Keratinocyte (primary cell): ENCODE measurements at regions not wholly inside any gene's neighbourhood (a gene's known extent, or its start where the extent isn't known, plus 50 kb on each side); places are given as distances from the start of the nearest gene placed in this dataset.

Experiments
- DNase-seq: peaks from one replicate; pipeline ENCODE4 v3.0.0-alpha.2; 2011; ENCODE audit warnings: low read depth, missing footprints, low spot score
- FAIRE-seq: peaks from 2 replicates; lab custom pipeline; 2011; peaks lifted over from hg19 to GRCh38; lab: Jason Lieb, UNC
- H2AFZ ChIP-seq: 2 replicates; pipeline ENCODE4 v1.6.0; 2012; ENCODE audit warnings: low read length, control low read depth, inconsistent platforms; ENCODE audit not compliant: control insufficient read depth
- H3K27ac ChIP-seq: 2 replicates; pipeline ENCODE4 v1.5.1; 2011; ENCODE audit warnings: low read length; ENCODE audit not compliant: control insufficient read depth, insufficient read depth
- H3K27me3 ChIP-seq: 3 replicates; pipeline ENCODE4 v1.6.0; 2011; ENCODE audit warnings: low read length; ENCODE audit not compliant: control insufficient read depth, insufficient read depth; ENCODE audit errors: extremely low read depth
- H3K36me3 ChIP-seq, 2 experiments: 2 replicates in 1 of 2; 3 replicates in 1 of 2; pipeline ENCODE4 v1.5.1; 2011; ENCODE audit warnings: low read length in 2 of 2, mild to moderate bottlenecking in 1 of 2; ENCODE audit not compliant: control insufficient read depth in 2 of 2, insufficient read depth in 2 of 2; ENCODE audit errors: extremely low read depth in 1 of 2
- H3K4me1 ChIP-seq: 3 replicates; pipeline ENCODE4 v1.5.1; 2011; ENCODE audit warnings: low read length; ENCODE audit not compliant: control insufficient read depth, insufficient read depth; ENCODE audit errors: extremely low read depth
- H3K4me2 ChIP-seq: 3 replicates; pipeline ENCODE4 v1.6.0; 2011; ENCODE audit warnings: low read depth, low read length; ENCODE audit not compliant: control insufficient read depth, insufficient read depth; ENCODE audit errors: extremely low read depth
- H3K4me3 ChIP-seq, 3 experiments: fragments of 200-600 bp in 1 of 3; sonication (generic) in 1 of 3; 2 replicates in 2 of 3; 3 replicates in 1 of 3; pipeline ENCODE4 v1.5.1; 2011 to 2016; ENCODE audit warnings: low read length in 3 of 3, mild to moderate bottlenecking in 3 of 3, control low read depth in 2 of 3, inconsistent platforms in 1 of 3, low read depth in 1 of 3, mixed read lengths in 1 of 3, mixed run types in 1 of 3, moderate library complexity in 1 of 3; ENCODE audit not compliant: control insufficient read depth in 2 of 3, insufficient read depth in 2 of 3; ENCODE audit errors: extremely low read depth in 1 of 3
- H3K79me2 ChIP-seq: 2 replicates; pipeline ENCODE4 v1.6.0; 2012; ENCODE audit warnings: low read length; ENCODE audit not compliant: control insufficient read depth, insufficient read depth
- H3K9ac ChIP-seq: 3 replicates; pipeline ENCODE4 v1.6.0; 2011; ENCODE audit warnings: low read length; ENCODE audit not compliant: control insufficient read depth, insufficient read depth; ENCODE audit errors: extremely low read depth
- H3K9me1 ChIP-seq: 3 replicates; pipeline ENCODE4 v1.6.0; 2011; ENCODE audit warnings: low read length; ENCODE audit not compliant: control insufficient read depth, insufficient read depth; ENCODE audit errors: extremely low read depth
- H3K9me3 ChIP-seq: 2 replicates; pipeline ENCODE4 v1.5.1; 2012; ENCODE audit warnings: low read depth, low read length; ENCODE audit not compliant: control insufficient read depth
- H4K20me1 ChIP-seq: 3 replicates; pipeline ENCODE4 v1.6.0; 2011; ENCODE audit warnings: low read length; ENCODE audit not compliant: control insufficient read depth, insufficient read depth; ENCODE audit errors: extremely low read depth
- EZH2 ChIP-seq: IDR thresholded peaks from one replicate; pipeline ENCODE4 v1.6.1; 2012; ENCODE audit warnings: inconsistent platforms, mild to moderate bottlenecking, low read length, moderate library complexity
- dilution Hi-C: fragments of 300-500 bp; cut with MboI; formaldehyde crosslinking; loops from one replicate; pipeline ENCODE4 v1.7.0; 2020; ENCODE audit warnings: low sequenced_read_pairs; ENCODE audit not compliant: extremely low pct_ligation_motif_present
- TF ChIP-seq, protein P1 (sequence below), 3 experiments: IDR thresholded peaks in 1 of 3; conservative IDR thresholded peaks in 1 of 3; optimal IDR thresholded peaks in 1 of 3; 2 replicates in 2 of 3; 3 replicates in 1 of 3; pipeline versions ENCODE3 to v1.5.1; 2011; ENCODE audit warnings: low read length in 3 of 3, mild to moderate bottlenecking in 3 of 3, moderate library complexity in 2 of 3, control low read depth in 1 of 3, inconsistent platforms in 1 of 3; ENCODE audit not compliant: insufficient read depth in 2 of 3; ENCODE audit errors: extremely low read depth in 1 of 3

DNA sequence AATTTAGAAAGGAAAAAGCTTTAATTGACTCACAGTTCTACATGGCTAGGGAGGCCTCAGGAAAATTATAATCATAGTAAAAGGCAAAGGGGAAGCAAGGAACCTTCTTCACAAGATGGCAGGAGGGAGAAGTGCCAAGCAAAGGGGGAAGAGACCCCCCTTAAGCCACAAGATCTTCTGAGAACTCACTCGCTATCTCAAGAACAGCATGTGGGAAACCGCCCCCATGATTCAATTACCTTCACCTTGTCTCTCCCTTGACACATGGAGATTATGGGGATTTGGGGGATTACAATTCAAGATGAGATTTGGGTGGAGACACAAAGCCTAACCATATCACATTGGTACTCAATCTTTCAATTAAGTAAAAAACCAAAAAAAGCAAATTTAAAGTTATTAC is 1778.7 kb upstream of the MIR17HG start:
- H3K27ac ChIP-seq, result no peak overlapping the region
- no peak overlapping the region for H2AFZ ChIP-seq
- no peak for DNase-seq
- no peaks in the 10 kb centered on the region for H3K4me1 ChIP-seq
- no peak for FAIRE-seq
- dilution Hi-C loops, result no loop called here
- H3K4me2 ChIP-seq, result no peak overlapping the region
- H3K9me3 ChIP-seq, result no peaks in the 10 kb centered on the region
- H3K27me3 ChIP-seq, result no peaks in the 10 kb centered on the region
- H3K9me1 ChIP-seq, result no peaks in the 10 kb centered on the region
- H4K20me1 ChIP-seq, result no peaks in the 10 kb centered on the region
- H3K4me3 ChIP-seq, result no peak overlapping the region
- no peak overlapping the region for H3K9ac ChIP-seq
- TF ChIP-seq, protein P1, sequence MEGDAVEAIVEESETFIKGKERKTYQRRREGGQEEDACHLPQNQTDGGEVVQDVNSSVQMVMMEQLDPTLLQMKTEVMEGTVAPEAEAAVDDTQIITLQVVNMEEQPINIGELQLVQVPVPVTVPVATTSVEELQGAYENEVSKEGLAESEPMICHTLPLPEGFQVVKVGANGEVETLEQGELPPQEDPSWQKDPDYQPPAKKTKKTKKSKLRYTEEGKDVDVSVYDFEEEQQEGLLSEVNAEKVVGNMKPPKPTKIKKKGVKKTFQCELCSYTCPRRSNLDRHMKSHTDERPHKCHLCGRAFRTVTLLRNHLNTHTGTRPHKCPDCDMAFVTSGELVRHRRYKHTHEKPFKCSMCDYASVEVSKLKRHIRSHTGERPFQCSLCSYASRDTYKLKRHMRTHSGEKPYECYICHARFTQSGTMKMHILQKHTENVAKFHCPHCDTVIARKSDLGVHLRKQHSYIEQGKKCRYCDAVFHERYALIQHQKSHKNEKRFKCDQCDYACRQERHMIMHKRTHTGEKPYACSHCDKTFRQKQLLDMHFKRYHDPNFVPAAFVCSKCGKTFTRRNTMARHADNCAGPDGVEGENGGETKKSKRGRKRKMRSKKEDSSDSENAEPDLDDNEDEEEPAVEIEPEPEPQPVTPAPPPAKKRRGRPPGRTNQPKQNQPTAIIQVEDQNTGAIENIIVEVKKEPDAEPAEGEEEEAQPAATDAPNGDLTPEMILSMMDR (optimal IDR thresholded peaks at IDR 0.05 in 1 of 3, IDR thresholded peaks at IDR 0.05 in 1 of 3, conservative IDR thresholded peaks at IDR 0.05 in 1 of 3; ENCODE audit: extremely low read depth in 1 of 3, insufficient read depth in 2 of 3, low read length in 3 of 3), result no peak
- no peak for TF ChIP-seq EZH2
- H3K79me2 ChIP-seq, result no peaks in the 10 kb centered on the region
- H3K36me3 ChIP-seq, result no peaks in the 10 kb centered on the region

DNA sequence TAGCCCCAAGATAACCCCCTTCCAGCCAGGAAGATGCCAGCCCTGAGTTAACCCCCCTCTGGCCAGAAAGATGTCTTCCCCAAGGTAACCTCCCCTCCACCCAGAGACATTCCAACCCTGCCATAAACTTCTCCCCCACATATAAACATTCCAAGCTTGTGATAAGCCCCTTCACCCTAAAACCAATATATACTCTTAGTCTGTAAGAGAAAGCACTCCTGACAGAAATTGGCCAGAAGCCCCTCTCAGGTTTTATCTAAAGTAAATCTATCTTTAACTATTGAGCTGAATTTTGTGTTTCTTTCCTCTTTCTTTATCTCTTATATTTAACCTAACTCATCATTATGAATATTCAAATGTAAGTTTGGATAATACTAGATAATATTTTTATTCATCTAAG is 1775.8 kb upstream of the MIR17HG start:
- no peak overlapping the region for H3K9ac ChIP-seq
- no peaks in the 10 kb centered on the region for H4K20me1 ChIP-seq
- DNase-seq, result no peak
- H3K27me3 ChIP-seq, result no peaks in the 10 kb centered on the region
- H3K4me1 ChIP-seq, result no peaks in the 10 kb centered on the region
- H3K79me2 ChIP-seq, result no peaks in the 10 kb centered on the region
- no peak for FAIRE-seq
- TF ChIP-seq, protein P1 (optimal IDR thresholded peaks at IDR 0.05 in 1 of 3, IDR thresholded peaks at IDR 0.05 in 1 of 3, conservative IDR thresholded peaks at IDR 0.05 in 1 of 3; ENCODE audit: extremely low read depth in 1 of 3, insufficient read depth in 2 of 3, low read length in 3 of 3), result no peak
- no peak for TF ChIP-seq EZH2
- no peak overlapping the region for H3K4me3 ChIP-seq
- no peak overlapping the region for H2AFZ ChIP-seq
- no peak overlapping the region for H3K4me2 ChIP-seq
- no peaks in the 10 kb centered on the region for H3K36me3 ChIP-seq
- no peaks in the 10 kb centered on the region for H3K9me3 ChIP-seq
- dilution Hi-C loops, result no loop called here
- no peaks in the 10 kb centered on the region for H3K9me1 ChIP-seq
- no peak overlapping the region for H3K27ac ChIP-seq
